ENCODE measurements at regions not wholly inside any gene's neighbourhood (a gene's known extent, or its start where the extent isn't known, plus 50 kb on each side); places are given as distances from the start of the nearest gene placed in this dataset.
A peak's percentile ranks its signal among the peaks of the same experiment; 100 is the strongest.
"Not testable (repeated sequence)": the region's sequence is repeated elsewhere in the genome, so short reads cannot be mapped to it uniquely, and the experiment has no call there.

GRCh38 chr20:26025792-26026191 is 329.1 kb upstream of the ZNF337 start:
- H3K27me3 Mint-ChIP-seq; H3K27ac Mint-ChIP-seq; ATAC-seq; POLR2A ChIA-PET; H3K27me3 ChIP-seq (ENCODE audit: control insufficient read depth in 2 of 2, insufficient read depth in 2 of 2, low read length in 2 of 2); H3K9me3 ChIP-seq (ENCODE audit: control insufficient read depth in 2 of 3, low read length in 3 of 3); CTCF ChIA-PET; H3K4me3 ChIP-seq (ENCODE audit: low read length); H3K36me3 ChIP-seq (ENCODE audit: control insufficient read depth in 2 of 3, insufficient read depth in 3 of 3, low read length in 3 of 3); intact Hi-C loops (cut with micrococcal nuclease); H3K4me1 ChIP-seq (ENCODE audit: control insufficient read depth in 2 of 2, insufficient read depth in 2 of 2, low read length in 2 of 2); H3K4me1 Mint-ChIP-seq; H3K27ac ChIP-seq (ENCODE audit: low read depth, low read length); H3K9me3 Mint-ChIP-seq; H3K4me3 Mint-ChIP-seq; DNase-seq; H3K36me3 Mint-ChIP-seq: not testable (repeated sequence)

DNA sequence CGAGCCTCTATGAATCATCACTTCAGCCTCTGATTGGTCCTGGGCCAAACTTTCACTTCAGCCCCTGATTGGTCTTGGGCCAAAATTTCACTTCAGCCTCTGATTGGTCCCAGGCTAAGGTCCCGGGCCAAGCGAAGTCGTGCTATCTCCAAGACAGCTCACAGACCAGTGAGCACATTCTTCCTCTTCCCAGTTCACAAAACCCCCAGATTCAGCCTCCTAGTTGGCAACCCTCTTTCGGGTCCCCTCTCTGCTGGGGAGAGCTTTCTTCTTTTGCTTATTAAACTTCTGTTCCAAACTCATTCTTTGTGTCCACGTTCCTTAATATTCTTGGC is 314.3 kb upstream of the ZNF337 start:
- H3K27ac Mint-ChIP-seq; CTCF ChIA-PET; DNase-seq; POLR2A ChIA-PET; H3K36me3 ChIP-seq (ENCODE audit: control insufficient read depth in 2 of 3, insufficient read depth in 3 of 3, low read length in 3 of 3); H3K27me3 ChIP-seq (ENCODE audit: control insufficient read depth in 2 of 2, insufficient read depth in 2 of 2, low read length in 2 of 2); H3K27me3 Mint-ChIP-seq; intact Hi-C loops (cut with micrococcal nuclease); H3K27ac ChIP-seq (ENCODE audit: low read depth, low read length); H3K9me3 ChIP-seq (ENCODE audit: control insufficient read depth in 2 of 3, low read length in 3 of 3); ATAC-seq; H3K4me1 ChIP-seq (ENCODE audit: control insufficient read depth in 2 of 2, insufficient read depth in 2 of 2, low read length in 2 of 2); H3K9me3 Mint-ChIP-seq; H3K4me3 ChIP-seq (ENCODE audit: low read length); H3K36me3 Mint-ChIP-seq: not testable (repeated sequence)
- peaks cover 0 to 10% (median 7%) of the 10 kb centered on the region in 7 donors for H3K4me1 Mint-ChIP-seq
- H3K4me3 Mint-ChIP-seq, result peak overlapping the region in 4 of 10 donors; percentile 92 to 98 (median 98)

GRCh38 chr20:26010224-26010941 is 313.7 kb upstream of the ZNF337 start:
- H3K27me3 Mint-ChIP-seq; H3K4me1 ChIP-seq (ENCODE audit: control insufficient read depth in 2 of 2, insufficient read depth in 2 of 2, low read length in 2 of 2); H3K36me3 ChIP-seq (ENCODE audit: control insufficient read depth in 2 of 3, insufficient read depth in 3 of 3, low read length in 3 of 3); H3K9me3 ChIP-seq (ENCODE audit: control insufficient read depth in 2 of 3, low read length in 3 of 3); DNase-seq; H3K27me3 ChIP-seq (ENCODE audit: control insufficient read depth in 2 of 2, insufficient read depth in 2 of 2, low read length in 2 of 2); H3K36me3 Mint-ChIP-seq; intact Hi-C loops (cut with micrococcal nuclease); ATAC-seq; CTCF ChIA-PET; H3K9me3 Mint-ChIP-seq; POLR2A ChIA-PET: not testable (repeated sequence)
- peaks cover 0 to 10% (median 7%) of the 10 kb centered on the region in 7 donors for H3K4me1 Mint-ChIP-seq
- peak overlapping the region; percentile 75 to 92 (median 86) for H3K27ac Mint-ChIP-seq
- Histone ChIP-seq H3K4me3 (ENCODE audit: low read length) (peak overlapping the region; percentile 67), H3K27ac (ENCODE audit: low read depth, low read length) (peak overlapping the region; percentile 54)
- peak overlapping the region; percentile 89 to 98 (median 94) for H3K4me3 Mint-ChIP-seq

GRCh38 chr20:26009402-26010223 is 313.0 kb upstream of the ZNF337 start:
- H3K4me1 Mint-ChIP-seq, result peaks cover 0 to 10% (median 7%) of the 10 kb centered on the region in 7 donors
- H3K27me3 ChIP-seq (ENCODE audit: control insufficient read depth in 2 of 2, insufficient read depth in 2 of 2, low read length in 2 of 2); H3K27me3 Mint-ChIP-seq; H3K36me3 ChIP-seq (ENCODE audit: control insufficient read depth in 2 of 3, insufficient read depth in 3 of 3, low read length in 3 of 3); H3K4me1 ChIP-seq (ENCODE audit: control insufficient read depth in 2 of 2, insufficient read depth in 2 of 2, low read length in 2 of 2); H3K9me3 ChIP-seq (ENCODE audit: control insufficient read depth in 2 of 3, low read length in 3 of 3); CTCF ChIA-PET; H3K9me3 Mint-ChIP-seq; H3K36me3 Mint-ChIP-seq; intact Hi-C loops (cut with micrococcal nuclease); ATAC-seq; POLR2A ChIA-PET: not testable (repeated sequence)
- DNase-seq, result peak in 8 of 9 donors; percentile 33 to 71 (median 48)
- peak overlapping the region; percentile 54 for H3K27ac ChIP-seq (ENCODE audit: low read depth, low read length)
- H3K4me3 Mint-ChIP-seq, result peak overlapping the region; percentile 89 to 98 (median 94)
- H3K27ac Mint-ChIP-seq, result peak overlapping the region; percentile 75 to 92 (median 86)
- H3K4me3 ChIP-seq (ENCODE audit: low read length), result peak overlapping the region; percentile 67

DNA sequence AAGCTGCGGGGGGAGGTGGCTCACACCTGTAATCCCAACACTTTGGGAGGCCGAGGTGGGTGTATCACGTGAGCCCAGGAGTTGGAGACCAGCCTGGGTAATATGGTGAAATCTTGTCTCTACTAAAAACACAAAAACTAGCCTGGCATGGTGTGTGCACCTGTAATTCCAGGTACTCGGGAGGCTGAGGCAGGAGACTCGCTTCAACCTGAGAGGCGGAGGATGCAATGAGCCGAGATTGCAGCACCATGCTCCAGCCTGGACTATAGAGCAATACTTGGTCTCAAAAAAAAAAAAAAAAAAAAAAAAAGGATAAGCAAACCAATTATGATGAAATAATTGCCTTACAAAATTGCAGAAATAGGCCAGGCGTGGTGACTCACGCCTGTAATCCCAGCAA is 311.4 kb upstream of the ZNF337 start:
- H3K27ac ChIP-seq (ENCODE audit: low read depth, low read length); H3K9me3 ChIP-seq (ENCODE audit: control insufficient read depth in 2 of 3, low read length in 3 of 3); H3K36me3 ChIP-seq (ENCODE audit: control insufficient read depth in 2 of 3, insufficient read depth in 3 of 3, low read length in 3 of 3); H3K9me3 Mint-ChIP-seq; H3K27me3 ChIP-seq (ENCODE audit: control insufficient read depth in 2 of 2, insufficient read depth in 2 of 2, low read length in 2 of 2); ATAC-seq; H3K27ac Mint-ChIP-seq; DNase-seq; H3K27me3 Mint-ChIP-seq; H3K36me3 Mint-ChIP-seq; H3K4me3 ChIP-seq (ENCODE audit: low read length); POLR2A ChIA-PET; CTCF ChIA-PET; intact Hi-C loops (cut with micrococcal nuclease); H3K4me1 ChIP-seq (ENCODE audit: control insufficient read depth in 2 of 2, insufficient read depth in 2 of 2, low read length in 2 of 2); H3K4me3 Mint-ChIP-seq: not testable (repeated sequence)
- H3K4me1 Mint-ChIP-seq, result peaks cover 0 to 10% (median 7%) of the 10 kb centered on the region in 7 donors

- H3K27me3 Mint-ChIP-seq; POLR2A ChIA-PET; H3K9me3 Mint-ChIP-seq; ATAC-seq; H3K36me3 ChIP-seq (ENCODE audit: control insufficient read depth in 2 of 3, insufficient read depth in 3 of 3, low read length in 3 of 3); H3K4me3 Mint-ChIP-seq; H3K36me3 Mint-ChIP-seq; DNase-seq; H3K9me3 ChIP-seq (ENCODE audit: control insufficient read depth in 2 of 3, low read length in 3 of 3); H3K27ac Mint-ChIP-seq; CTCF ChIA-PET; H3K4me1 ChIP-seq (ENCODE audit: control insufficient read depth in 2 of 2, insufficient read depth in 2 of 2, low read length in 2 of 2); H3K27me3 ChIP-seq (ENCODE audit: control insufficient read depth in 2 of 2, insufficient read depth in 2 of 2, low read length in 2 of 2); intact Hi-C loops (cut with micrococcal nuclease); H3K4me3 ChIP-seq (ENCODE audit: low read length); H3K27ac ChIP-seq (ENCODE audit: low read depth, low read length): not testable (repeated sequence)
- H3K4me1 Mint-ChIP-seq, result peaks cover 0 to 10% (median 7%) of the 10 kb centered on the region in 7 donors
Observed at GRCh38 chr20:26006164-26006563, 309.5 kb upstream of the ZNF337 start.

DNA sequence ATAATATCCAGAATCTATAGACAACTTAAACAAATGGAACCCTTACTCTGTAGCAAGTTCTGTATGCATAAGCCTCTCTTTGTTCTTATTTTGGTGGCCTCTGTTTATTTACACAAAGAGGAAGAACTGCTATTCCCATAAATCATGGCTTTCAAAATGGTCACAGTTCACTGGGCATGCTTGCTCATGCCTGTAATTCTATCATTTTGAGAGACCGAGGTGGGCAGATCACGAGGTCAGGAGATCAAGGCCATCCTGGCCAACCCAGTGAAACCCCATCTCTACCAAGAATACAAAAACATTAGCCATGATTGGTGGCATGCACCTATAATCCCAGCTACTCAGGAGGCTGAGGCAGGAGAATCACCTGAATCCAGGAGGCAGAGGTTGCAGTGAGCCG is 307.3 kb upstream of the ZNF337 start:
- H3K4me1 ChIP-seq (ENCODE audit: control insufficient read depth in 2 of 2, insufficient read depth in 2 of 2, low read length in 2 of 2); H3K27me3 Mint-ChIP-seq; ATAC-seq; H3K4me3 Mint-ChIP-seq; H3K27me3 ChIP-seq (ENCODE audit: control insufficient read depth in 2 of 2, insufficient read depth in 2 of 2, low read length in 2 of 2); H3K27ac ChIP-seq (ENCODE audit: low read depth, low read length); H3K9me3 ChIP-seq (ENCODE audit: control insufficient read depth in 2 of 3, low read length in 3 of 3); POLR2A ChIA-PET; intact Hi-C loops (cut with micrococcal nuclease); H3K27ac Mint-ChIP-seq; DNase-seq; H3K9me3 Mint-ChIP-seq; H3K36me3 ChIP-seq (ENCODE audit: control insufficient read depth in 2 of 3, insufficient read depth in 3 of 3, low read length in 3 of 3); H3K4me3 ChIP-seq (ENCODE audit: low read length); H3K36me3 Mint-ChIP-seq; CTCF ChIA-PET; H3K4me1 Mint-ChIP-seq: not testable (repeated sequence)

Measured in naive thymus-derived CD4-positive, alpha-beta T cell (primary cell).